ENCODE measurements at regions not wholly inside any gene's neighbourhood (a gene's known extent, or its start where the extent isn't known, plus 50 kb on each side); places are given as distances from the start of the nearest gene placed in this dataset.

DNA sequence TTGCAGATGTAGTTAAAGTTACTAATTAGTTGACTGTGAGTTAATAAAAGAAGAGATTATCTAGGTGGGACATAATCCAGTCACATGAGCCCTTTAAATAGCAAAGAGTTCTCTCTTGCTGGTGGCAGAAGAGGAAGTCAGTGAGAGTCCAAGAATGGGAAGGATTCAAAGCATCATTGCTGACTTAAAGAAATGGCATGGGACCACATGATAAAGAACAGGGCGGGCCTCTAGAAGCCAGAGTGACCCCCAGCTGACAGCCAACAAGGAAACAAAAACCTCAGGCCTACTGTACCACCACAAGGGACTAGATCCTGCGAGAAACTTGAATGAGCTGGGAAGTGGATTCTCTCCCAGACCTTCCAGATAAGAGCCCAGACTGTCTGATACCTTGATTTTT, 447.2 kb upstream of the CCDC54 start:
- Histone ChIP-seq H3K4me2 (no peak overlapping the region), H3K9me2 (ENCODE audit: insufficient read depth) (peaks cover 24% of the 10 kb centered on the region), H3K4me1 (ENCODE audit: insufficient read depth) (no peaks in the 10 kb centered on the region), H3K79me2 (replicated peaks; ENCODE audit: insufficient read depth) (no peaks in the 10 kb centered on the region), H3F3A (replicated peaks; ENCODE audit: low read depth) (no peaks in the 10 kb centered on the region), H3K4me3 (no peak overlapping the region), H3K36me3 (ENCODE audit: insufficient read depth) (peaks cover 8% of the 10 kb centered on the region), H2AFZ (no peak overlapping the region), H4K20me1 (replicated peaks; ENCODE audit: insufficient read depth) (no peaks in the 10 kb centered on the region), H3K27ac (ENCODE audit: low read depth) (no peak overlapping the region), H3K27me3 (ENCODE audit: insufficient read depth) (no peaks in the 10 kb centered on the region)
- H3K27ac Mint-ChIP-seq = no peak overlapping the region
- H3K4me1 Mint-ChIP-seq = no peaks in the 10 kb centered on the region
- H3K36me3 Mint-ChIP-seq (ENCODE audit: low read depth) = peaks cover 13% of the 10 kb centered on the region
- no peak overlapping the region for H3K4me3 Mint-ChIP-seq
- peaks cover 6% of the 10 kb centered on the region for H3K27me3 Mint-ChIP-seq (ENCODE audit: insufficient read depth, low read depth, poor library complexity)
- DNase-seq (ENCODE audit: low spot score) (no peak), ATAC-seq (no peak)
- no peaks in the 10 kb centered on the region; the same call in 1 of the 3 replicates for H3K9me3 Mint-ChIP-seq
- no peak for TF ChIP-seq JUNB (IDR thresholded peaks at IDR 0.05; ENCODE audit: unreplicated experiment)
- TF ChIP-seq, protein P1, sequence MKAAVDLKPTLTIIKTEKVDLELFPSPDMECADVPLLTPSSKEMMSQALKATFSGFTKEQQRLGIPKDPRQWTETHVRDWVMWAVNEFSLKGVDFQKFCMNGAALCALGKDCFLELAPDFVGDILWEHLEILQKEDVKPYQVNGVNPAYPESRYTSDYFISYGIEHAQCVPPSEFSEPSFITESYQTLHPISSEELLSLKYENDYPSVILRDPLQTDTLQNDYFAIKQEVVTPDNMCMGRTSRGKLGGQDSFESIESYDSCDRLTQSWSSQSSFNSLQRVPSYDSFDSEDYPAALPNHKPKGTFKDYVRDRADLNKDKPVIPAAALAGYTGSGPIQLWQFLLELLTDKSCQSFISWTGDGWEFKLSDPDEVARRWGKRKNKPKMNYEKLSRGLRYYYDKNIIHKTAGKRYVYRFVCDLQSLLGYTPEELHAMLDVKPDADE (IDR thresholded peaks at IDR 0.05) = no peak
- no peak for TF ChIP-seq NANOG (IDR thresholded peaks at IDR 0.05; ENCODE audit: borderline replicate concordance)
- TF ChIP-seq, protein P2, sequence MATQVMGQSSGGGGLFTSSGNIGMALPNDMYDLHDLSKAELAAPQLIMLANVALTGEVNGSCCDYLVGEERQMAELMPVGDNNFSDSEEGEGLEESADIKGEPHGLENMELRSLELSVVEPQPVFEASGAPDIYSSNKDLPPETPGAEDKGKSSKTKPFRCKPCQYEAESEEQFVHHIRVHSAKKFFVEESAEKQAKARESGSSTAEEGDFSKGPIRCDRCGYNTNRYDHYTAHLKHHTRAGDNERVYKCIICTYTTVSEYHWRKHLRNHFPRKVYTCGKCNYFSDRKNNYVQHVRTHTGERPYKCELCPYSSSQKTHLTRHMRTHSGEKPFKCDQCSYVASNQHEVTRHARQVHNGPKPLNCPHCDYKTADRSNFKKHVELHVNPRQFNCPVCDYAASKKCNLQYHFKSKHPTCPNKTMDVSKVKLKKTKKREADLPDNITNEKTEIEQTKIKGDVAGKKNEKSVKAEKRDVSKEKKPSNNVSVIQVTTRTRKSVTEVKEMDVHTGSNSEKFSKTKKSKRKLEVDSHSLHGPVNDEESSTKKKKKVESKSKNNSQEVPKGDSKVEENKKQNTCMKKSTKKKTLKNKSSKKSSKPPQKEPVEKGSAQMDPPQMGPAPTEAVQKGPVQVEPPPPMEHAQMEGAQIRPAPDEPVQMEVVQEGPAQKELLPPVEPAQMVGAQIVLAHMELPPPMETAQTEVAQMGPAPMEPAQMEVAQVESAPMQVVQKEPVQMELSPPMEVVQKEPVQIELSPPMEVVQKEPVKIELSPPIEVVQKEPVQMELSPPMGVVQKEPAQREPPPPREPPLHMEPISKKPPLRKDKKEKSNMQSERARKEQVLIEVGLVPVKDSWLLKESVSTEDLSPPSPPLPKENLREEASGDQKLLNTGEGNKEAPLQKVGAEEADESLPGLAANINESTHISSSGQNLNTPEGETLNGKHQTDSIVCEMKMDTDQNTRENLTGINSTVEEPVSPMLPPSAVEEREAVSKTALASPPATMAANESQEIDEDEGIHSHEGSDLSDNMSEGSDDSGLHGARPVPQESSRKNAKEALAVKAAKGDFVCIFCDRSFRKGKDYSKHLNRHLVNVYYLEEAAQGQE (IDR thresholded peaks at IDR 0.05; ENCODE audit: unreplicated experiment) = no peak
- TF ChIP-seq, protein P3, sequence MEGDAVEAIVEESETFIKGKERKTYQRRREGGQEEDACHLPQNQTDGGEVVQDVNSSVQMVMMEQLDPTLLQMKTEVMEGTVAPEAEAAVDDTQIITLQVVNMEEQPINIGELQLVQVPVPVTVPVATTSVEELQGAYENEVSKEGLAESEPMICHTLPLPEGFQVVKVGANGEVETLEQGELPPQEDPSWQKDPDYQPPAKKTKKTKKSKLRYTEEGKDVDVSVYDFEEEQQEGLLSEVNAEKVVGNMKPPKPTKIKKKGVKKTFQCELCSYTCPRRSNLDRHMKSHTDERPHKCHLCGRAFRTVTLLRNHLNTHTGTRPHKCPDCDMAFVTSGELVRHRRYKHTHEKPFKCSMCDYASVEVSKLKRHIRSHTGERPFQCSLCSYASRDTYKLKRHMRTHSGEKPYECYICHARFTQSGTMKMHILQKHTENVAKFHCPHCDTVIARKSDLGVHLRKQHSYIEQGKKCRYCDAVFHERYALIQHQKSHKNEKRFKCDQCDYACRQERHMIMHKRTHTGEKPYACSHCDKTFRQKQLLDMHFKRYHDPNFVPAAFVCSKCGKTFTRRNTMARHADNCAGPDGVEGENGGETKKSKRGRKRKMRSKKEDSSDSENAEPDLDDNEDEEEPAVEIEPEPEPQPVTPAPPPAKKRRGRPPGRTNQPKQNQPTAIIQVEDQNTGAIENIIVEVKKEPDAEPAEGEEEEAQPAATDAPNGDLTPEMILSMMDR (conservative IDR thresholded peaks at IDR 0.05; ENCODE audit: low read depth in 2 of 2) = no peak
- TF ChIP-seq EZH2phosphoT487 (IDR thresholded peaks at IDR 0.05; ENCODE audit: unreplicated experiment) = no peak
- TF ChIP-seq, protein P4, sequence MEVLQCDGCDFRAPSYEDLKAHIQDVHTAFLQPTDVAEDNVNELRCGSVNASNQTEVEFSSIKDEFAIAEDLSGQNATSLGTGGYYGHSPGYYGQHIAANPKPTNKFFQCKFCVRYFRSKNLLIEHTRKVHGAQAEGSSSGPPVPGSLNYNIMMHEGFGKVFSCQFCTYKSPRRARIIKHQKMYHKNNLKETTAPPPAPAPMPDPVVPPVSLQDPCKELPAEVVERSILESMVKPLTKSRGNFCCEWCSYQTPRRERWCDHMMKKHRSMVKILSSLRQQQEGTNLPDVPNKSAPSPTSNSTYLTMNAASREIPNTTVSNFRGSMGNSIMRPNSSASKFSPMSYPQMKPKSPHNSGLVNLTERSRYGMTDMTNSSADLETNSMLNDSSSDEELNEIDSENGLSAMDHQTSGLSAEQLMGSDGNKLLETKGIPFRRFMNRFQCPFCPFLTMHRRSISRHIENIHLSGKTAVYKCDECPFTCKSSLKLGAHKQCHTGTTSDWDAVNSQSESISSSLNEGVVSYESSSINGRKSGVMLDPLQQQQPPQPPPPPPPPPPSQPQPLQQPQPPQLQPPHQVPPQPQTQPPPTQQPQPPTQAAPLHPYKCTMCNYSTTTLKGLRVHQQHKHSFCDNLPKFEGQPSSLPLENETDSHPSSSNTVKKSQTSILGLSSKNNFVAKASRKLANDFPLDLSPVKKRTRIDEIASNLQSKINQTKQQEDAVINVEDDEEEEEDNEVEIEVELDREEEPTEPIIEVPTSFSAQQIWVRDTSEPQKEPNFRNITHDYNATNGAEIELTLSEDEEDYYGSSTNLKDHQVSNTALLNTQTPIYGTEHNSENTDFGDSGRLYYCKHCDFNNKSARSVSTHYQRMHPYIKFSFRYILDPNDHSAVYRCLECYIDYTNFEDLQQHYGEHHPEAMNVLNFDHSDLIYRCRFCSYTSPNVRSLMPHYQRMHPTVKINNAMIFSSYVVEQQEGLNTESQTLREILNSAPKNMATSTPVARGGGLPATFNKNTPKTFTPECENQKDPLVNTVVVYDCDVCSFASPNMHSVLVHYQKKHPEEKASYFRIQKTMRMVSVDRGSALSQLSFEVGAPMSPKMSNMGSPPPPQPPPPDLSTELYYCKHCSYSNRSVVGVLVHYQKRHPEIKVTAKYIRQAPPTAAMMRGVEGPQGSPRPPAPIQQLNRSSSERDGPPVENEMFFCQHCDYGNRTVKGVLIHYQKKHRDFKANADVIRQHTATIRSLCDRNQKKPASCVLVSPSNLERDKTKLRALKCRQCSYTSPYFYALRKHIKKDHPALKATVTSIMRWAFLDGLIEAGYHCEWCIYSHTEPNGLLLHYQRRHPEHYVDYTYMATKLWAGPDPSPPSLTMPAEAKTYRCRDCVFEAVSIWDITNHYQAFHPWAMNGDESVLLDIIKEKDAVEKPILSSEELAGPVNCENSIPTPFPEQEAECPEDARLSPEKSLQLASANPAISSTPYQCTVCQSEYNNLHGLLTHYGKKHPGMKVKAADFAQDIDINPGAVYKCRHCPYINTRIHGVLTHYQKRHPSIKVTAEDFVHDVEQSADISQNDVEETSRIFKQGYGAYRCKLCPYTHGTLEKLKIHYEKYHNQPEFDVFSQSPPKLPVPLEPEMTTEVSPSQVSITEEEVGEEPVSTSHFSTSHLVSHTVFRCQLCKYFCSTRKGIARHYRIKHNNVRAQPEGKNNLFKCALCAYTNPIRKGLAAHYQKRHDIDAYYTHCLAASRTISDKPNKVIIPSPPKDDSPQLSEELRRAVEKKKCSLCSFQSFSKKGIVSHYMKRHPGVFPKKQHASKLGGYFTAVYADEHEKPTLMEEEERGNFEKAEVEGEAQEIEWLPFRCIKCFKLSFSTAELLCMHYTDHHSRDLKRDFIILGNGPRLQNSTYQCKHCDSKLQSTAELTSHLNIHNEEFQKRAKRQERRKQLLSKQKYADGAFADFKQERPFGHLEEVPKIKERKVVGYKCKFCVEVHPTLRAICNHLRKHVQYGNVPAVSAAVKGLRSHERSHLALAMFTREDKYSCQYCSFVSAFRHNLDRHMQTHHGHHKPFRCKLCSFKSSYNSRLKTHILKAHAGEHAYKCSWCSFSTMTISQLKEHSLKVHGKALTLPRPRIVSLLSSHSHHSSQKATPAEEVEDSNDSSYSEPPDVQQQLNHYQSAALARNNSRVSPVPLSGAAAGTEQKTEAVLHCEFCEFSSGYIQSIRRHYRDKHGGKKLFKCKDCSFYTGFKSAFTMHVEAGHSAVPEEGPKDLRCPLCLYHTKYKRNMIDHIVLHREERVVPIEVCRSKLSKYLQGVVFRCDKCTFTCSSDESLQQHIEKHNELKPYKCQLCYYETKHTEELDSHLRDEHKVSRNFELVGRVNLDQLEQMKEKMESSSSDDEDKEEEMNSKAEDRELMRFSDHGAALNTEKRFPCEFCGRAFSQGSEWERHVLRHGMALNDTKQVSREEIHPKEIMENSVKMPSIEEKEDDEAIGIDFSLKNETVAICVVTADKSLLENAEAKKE (CRISPR knock-in tag; IDR thresholded peaks at IDR 0.05) = no peak

All from GM23338 (cell line).